C4-2B (cell line): ENCODE measurements at regions not wholly inside any gene's neighbourhood (a gene's known extent, or its start where the extent isn't known, plus 50 kb on each side); places are given as distances from the start of the nearest gene placed in this dataset.

Experiments used
- CTCF ChIP-seq: fragments of 450-650 bp; conservative IDR thresholded peaks from 2 replicates; pipeline ENCODE4 v1.5.1; 2017; ENCODE audit warnings: mild to moderate bottlenecking
- ZFX ChIP-seq: fragments of 450-650 bp; IDR thresholded peaks from 2 replicates; pipeline ENCODE4 v1.6.1; 2017

GRCh38 chr10:78212786-78213175 lies 179.1 kb downstream of the RPS24 start:
- no peak for TF ChIP-seq CTCF
- no peak for TF ChIP-seq ZFX
